Gastroesophageal sphincter (tissue), 3 donors: ENCODE measurements at regions not wholly inside any gene's neighbourhood (a gene's known extent, or its start where the extent isn't known, plus 50 kb on each side); places are given as distances from the start of the nearest gene placed in this dataset.

Experiments
- EP300 ChIP-seq: sonication (generic); formaldehyde crosslinking; IDR thresholded peaks from one replicate; pipeline ENCODE4 v1.6.1; 2017; ENCODE audit warnings: antibody characterized with exemption, mild to moderate bottlenecking
- POLR2A ChIP-seq, 2 donors: fragments of 450-650 bp; IDR thresholded peaks; one replicate each; pipeline ENCODE4 v1.6.1; 2017; ENCODE audit warnings: antibody characterized with exemption in 2 of 2, mild to moderate bottlenecking in 2 of 2, moderate library complexity in 1 of 2
- POLR2AphosphoS5 ChIP-seq: sonication (generic); formaldehyde crosslinking; IDR thresholded peaks from one replicate; pipeline ENCODE4 v1.6.1; 2017; ENCODE audit warnings: antibody characterized with exemption
- TF ChIP-seq, protein P1 (sequence below), 4 experiments: fragments of 200-600 bp in 2 of 4; fragments of 450-650 bp in 2 of 4; sonication (generic) in 1 of 4; IDR thresholded peaks; one replicate each; pipeline ENCODE4 v1.5.1; 2017 to 2019; ENCODE audit warnings: antibody characterized with exemption in 4 of 4, mild to moderate bottlenecking in 2 of 4, moderate library complexity in 2 of 4

DNA sequence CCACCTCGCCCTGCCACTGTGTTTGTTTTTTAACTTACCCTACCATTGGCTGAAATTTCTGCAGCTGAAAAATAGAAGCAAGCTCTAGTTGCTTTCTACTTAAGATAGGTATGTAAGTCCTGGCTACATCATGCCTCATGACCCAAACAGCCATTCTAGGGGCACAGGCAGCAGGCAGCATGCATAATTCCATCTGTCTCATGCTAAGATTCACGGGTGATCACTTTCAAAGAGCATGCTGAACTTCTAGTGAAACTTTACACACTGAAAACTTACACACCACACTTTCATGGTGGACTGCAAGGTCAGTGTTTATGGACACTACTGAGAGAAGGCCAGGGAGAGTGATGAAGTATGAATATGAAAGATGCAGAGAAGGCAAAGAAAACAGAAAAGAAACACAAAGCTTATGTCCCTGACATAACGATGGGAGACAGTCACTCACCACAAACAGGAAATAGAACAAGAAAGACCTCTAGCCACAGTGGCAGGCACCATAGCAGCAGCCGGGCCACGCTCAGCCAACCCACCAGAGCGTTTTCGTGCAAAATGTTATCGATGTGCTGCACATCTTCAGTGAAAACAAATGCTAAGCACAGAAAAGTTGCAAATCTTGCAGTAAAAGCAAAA is 102.3 kb upstream of the TIAM1 start:
- TF ChIP-seq, protein P1, sequence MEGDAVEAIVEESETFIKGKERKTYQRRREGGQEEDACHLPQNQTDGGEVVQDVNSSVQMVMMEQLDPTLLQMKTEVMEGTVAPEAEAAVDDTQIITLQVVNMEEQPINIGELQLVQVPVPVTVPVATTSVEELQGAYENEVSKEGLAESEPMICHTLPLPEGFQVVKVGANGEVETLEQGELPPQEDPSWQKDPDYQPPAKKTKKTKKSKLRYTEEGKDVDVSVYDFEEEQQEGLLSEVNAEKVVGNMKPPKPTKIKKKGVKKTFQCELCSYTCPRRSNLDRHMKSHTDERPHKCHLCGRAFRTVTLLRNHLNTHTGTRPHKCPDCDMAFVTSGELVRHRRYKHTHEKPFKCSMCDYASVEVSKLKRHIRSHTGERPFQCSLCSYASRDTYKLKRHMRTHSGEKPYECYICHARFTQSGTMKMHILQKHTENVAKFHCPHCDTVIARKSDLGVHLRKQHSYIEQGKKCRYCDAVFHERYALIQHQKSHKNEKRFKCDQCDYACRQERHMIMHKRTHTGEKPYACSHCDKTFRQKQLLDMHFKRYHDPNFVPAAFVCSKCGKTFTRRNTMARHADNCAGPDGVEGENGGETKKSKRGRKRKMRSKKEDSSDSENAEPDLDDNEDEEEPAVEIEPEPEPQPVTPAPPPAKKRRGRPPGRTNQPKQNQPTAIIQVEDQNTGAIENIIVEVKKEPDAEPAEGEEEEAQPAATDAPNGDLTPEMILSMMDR (IDR thresholded peaks at IDR 0.05): no peak
- TF ChIP-seq POLR2A (IDR thresholded peaks at IDR 0.05) (no peak), POLR2AphosphoS5 (no peak), EP300 (no peak)
